GM21576 (cell line): ENCODE measurements at regions not wholly inside any gene's neighbourhood (a gene's known extent, or its start where the extent isn't known, plus 50 kb on each side); places are given as distances from the start of the nearest gene placed in this dataset.
"Not testable (repeated sequence)": the region's sequence is repeated elsewhere in the genome, so short reads cannot be mapped to it uniquely, and the experiment has no call there.

Experiments
- ATAC-seq: cut with Tn5 transposase; IDR thresholded peaks from one replicate; pipeline ENCODE4 v1.9.1; 2021; ENCODE audit warnings: mild to moderate bottlenecking, moderate library complexity; ENCODE audit not compliant: unreplicated experiment

DNA sequence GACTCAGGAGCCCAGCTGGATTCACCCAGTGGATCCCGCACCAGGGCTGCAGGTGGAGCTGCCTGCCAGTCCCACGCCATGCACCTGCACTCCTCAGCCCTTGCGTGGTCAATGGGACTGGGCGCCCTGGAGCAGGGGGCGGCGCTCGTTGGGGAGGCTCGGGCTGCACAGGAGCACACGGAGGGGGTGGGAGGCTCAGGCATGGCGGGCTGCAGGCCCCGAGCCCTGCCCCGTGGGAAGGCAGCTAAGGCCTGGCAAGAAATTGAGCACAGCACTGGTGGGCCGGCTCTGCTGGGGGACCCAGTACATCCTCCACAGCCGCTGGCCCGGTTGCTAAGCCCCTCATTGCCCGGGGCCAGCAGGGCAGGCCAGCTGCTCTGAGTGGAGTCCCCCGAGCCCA is 90.3 kb downstream of the DLEU7 start:
- ATAC-seq = not testable (repeated sequence)

DNA sequence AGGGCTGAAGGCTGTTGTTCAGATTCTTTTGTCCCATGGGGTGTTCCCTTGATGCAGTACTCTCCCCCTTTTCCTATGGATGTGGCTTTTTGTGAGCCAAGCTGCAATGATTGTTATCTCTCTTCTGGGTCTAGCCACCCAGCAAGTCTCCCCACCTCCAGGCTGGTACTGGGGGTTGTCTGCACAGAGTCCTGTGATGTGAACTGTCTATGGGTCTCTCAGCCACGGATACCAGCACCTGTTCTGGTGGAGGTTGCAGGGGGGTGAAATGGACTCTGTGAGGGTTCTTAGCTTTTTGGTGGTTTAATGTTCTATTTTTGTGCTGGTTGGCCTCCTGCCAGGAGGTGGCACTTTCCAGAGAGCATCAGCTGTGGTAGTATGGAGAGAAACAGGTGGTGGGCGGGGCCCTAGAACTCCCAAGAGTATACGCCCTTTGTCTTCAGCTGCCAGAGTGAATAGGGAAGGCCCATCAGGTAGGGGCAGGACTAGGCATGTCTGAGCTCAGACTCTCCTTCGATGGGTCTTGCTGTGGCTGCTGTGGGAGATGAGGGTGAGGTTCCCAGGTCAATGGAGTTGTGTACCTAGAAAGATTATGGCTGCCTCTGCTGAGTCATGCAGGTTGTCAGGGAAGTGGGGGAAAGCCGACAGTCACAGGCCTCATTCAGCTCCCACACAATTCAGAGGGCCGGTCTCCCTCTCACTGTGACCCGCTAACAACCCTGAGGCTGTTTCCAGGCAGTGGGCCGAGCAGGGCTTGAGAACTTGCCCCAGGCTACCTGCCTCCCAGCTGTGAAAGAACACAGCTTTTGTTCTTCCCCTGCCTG is 87.4 kb downstream of the DLEU7 start:
- ATAC-seq = not testable (repeated sequence)

DNA sequence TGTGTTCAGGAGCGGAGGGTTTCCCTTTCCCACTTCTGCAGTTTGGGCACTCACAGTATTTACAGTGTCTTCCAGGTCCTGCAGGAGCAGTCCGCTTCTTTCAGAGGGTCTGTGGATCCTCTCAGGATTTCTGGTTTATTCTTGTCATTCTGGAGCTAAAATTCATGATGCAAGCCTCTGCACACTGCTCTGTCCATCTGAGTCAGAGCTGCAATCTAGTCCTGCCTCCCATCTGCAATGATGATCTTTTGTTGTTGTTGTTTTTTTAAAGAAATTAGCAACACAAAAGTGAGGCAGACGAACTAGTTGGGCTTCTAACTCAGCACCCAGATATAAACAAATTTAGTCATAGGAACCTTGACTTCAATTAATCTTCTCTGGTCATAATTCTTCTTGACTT is 86.5 kb downstream of the DLEU7 start:
- no peak for ATAC-seq

DNA sequence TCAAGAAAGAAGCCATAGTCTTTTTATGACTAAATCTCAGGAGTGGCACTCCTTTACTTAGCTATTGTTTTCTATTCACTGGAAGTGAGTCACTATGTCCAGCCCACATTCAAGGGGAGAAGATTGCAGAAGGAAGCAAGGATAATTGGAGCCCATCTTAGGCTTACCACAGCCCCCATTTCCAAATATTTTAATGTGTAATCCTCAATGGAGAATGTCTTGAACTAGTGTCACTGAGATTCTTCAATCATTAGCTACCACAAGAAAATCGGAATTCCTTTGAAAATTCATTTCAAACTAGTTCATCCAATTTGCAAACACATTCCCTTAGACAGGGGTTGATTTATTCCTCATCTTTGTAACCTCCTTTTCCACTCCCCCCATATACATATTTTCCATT is 84.7 kb downstream of the DLEU7 start:
- ATAC-seq = no peak

DNA sequence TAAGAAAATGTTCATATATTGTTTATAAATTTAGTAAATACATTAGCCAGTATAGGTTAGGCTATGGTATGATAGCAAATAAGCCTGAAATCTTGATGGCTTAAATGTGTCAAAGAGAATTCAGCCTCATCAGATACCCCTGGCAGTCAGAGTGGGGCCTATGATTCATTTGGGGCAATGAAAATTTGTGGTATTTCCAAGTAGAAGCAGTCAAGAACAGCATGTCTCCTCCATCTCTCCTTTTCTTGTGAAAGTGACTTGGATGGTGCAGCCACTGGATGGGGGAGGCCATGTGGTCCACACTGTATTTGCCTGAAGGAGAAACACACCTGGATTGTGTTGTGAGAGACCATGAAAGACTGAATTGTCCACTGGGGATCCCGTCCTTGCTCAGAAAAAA is 82.7 kb downstream of the DLEU7 start:
- no peak for ATAC-seq

DNA sequence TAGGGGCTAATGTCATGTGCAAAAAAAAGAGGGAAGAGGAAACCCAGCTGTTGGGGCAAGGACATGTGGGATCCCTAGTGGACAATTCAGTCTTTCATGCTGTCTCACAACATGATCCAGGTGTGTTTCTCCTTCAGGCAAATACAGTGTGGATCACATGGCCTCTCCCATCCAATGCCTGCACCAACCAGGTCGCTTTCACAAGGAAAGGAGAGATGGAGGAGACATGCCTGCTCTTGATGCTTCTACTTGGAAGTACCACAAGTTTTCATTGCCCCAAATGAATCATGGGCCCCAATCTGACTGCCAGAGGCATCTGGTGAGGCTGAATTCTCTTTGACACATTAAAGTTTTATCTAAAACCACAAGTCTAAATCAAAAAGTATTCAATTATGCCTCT is 82.1 kb downstream of the DLEU7 start:
- ATAC-seq = no peak

DNA sequence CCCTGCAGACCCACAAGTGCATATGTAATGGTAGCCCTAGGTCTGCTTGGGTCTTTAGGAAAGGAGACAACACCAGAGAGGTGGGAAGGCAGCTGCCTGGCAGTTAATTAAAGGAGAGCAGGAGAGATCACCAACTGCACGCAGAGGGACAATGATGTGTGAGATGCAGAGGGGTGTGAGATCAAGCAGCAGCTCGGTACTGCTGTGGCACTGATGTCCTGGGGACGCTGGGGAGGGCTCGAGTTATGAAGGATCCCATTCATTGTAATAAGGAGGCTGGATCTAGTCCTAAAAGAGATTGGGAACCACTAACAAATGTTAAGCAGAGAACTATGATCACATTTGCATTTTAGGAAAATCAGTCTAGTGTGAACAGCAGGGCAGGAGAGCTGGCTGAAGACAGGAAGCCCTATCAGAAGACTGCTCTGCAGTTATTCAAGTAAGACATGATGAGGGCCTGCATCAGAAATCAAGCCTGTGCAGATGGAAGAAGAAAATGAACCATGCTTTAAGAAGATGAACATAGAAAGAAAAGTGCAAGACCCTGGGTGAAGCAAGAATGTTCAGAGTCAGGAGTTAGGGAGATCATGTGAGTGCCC is 80.4 kb downstream of the DLEU7 start:
- ATAC-seq = no peak

DNA sequence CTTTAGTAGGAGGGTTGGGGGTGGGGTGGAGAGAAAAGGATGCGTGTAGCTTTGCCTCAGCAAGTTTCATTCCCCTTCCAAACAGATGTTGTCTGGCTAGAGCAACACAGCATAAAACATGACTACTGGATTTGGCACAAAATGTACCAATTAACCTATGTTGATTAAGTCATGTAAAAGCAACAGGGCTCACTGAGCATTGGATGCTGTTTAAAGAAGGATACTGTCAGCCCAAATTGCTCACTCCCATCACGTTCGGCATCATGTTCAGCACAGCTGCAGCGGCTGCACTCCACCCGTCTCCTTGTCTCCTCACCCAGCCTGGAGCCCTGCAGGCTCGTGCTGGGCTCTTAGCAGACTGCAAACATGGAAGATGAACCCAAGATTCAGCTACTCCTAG is 77.5 kb downstream of the DLEU7 start:
- ATAC-seq = no peak

DNA sequence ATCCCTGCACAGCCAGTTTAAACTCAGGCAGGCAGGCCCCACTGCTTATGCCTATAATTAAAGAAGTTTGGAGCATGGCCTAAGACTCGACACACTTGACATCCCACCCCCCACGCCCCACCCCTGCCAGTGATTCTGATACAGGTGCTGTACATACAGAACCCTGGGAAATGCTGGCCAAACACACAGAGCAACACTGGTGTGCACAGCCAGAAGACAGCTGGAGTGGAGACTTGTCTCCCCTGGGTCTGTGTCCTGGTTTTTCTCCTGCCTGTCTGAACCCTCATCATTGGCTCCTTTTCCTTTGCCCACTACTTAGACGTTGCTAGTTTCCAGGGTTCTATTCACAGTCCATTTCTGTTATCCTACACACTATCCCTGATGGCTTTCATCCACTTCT is 76.8 kb downstream of the DLEU7 start:
- ATAC-seq = no peak

DNA sequence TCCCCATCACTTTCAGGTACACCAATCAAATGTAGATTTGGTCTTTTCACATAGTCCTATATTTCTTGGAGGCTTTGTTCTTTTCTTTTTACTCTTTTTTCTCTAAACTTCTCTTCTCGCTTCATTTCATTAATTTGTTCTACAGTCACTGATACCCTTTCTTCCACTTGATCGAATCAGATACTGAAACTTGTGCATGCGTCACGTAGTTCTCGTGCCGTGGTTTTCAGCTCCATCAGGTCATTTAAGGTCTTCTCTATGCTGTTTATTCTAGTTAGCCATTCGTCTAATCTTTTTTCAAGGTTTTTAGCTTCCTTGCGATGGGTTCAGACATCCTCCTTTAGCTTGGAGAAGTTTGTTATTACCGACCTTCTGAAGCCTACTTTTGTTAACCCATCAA is 70.6 kb downstream of the DLEU7 start:
- ATAC-seq = not testable (repeated sequence)
